ENCODE measurements at regions not wholly inside any gene's neighbourhood (a gene's known extent, or its start where the extent isn't known, plus 50 kb on each side); places are given as distances from the start of the nearest gene placed in this dataset.

- Histone ChIP-seq H3K23me2 (ENCODE audit: insufficient read length, low read depth, low read length, poor library complexity, severe bottlenecking) (no peaks in the 10 kb centered on the region), H3K14ac (ENCODE audit: insufficient read depth, low read length) (no peak overlapping the region), H3K9me3 (ENCODE audit: control insufficient read depth, low read depth, low read length) (no peaks in the 10 kb centered on the region), H3K4ac (ENCODE audit: low read depth, low read length) (no peak overlapping the region), H3T11ph (ENCODE audit: low read length) (no peak overlapping the region), H2AFZ (ENCODE audit: low read length) (no peak overlapping the region), H2AK5ac (ENCODE audit: insufficient read length, low read length) (no peak overlapping the region), H3K79me2 (ENCODE audit: insufficient read depth, low read length) (no peaks in the 10 kb centered on the region), H3K79me1 (ENCODE audit: insufficient read depth, low read depth, low read length, poor library complexity, severe bottlenecking) (no peaks in the 10 kb centered on the region), H2BK5ac (ENCODE audit: insufficient read length, low read length) (no peak overlapping the region), H3K4me1 (ENCODE audit: insufficient read depth, low read length) (no peaks in the 10 kb centered on the region), H2BK120ac (ENCODE audit: low read depth, low read length, poor library complexity, severe bottlenecking) (no peak overlapping the region), H3K18ac (ENCODE audit: insufficient read length, low read depth, low read length) (no peak overlapping the region), H2BK12ac (ENCODE audit: insufficient read length, low read depth, low read length) (no peak overlapping the region), H3K4me2 (ENCODE audit: insufficient read depth, insufficient read length, low read length) (no peak overlapping the region), H3K27ac (ENCODE audit: insufficient read length, low read depth, low read length) (no peak overlapping the region), H2BK20ac (ENCODE audit: low read depth, low read length, poor library complexity, severe bottlenecking) (no peak overlapping the region), H3K27me3 (ENCODE audit: insufficient read depth, low read length) (no peaks in the 10 kb centered on the region), H3K9ac (ENCODE audit: extremely low read depth, insufficient read length, low read length) (no peak overlapping the region), H4K20me1 (ENCODE audit: control insufficient read depth, insufficient read depth, insufficient read length) (no peaks in the 10 kb centered on the region), H4K91ac (ENCODE audit: insufficient read length, low read depth, low read length) (no peak overlapping the region), H2BK15ac (ENCODE audit: low read depth, low read length) (no peak overlapping the region), H3K56ac (ENCODE audit: insufficient read length, low read depth, low read length) (no peak overlapping the region), H3K23ac (ENCODE audit: insufficient read length, low read depth, low read length) (no peak overlapping the region), H4K8ac (replicated peaks; ENCODE audit: insufficient read length, low read depth, low read length) (no peak overlapping the region), H4K5ac (ENCODE audit: insufficient read length, low read depth, low read length) (no peak overlapping the region)
- no peak for TF ChIP-seq CTCF (conservative IDR thresholded peaks at IDR 0.05)
- H3K36me3 Mint-ChIP-seq (ENCODE audit: insufficient read depth in 1 of 3, low read depth in 3 of 3), result peaks cover 0 to 14% (median 7%) of the 10 kb centered on the region in 3 experiments; a peak in 3 of 7 replicates
- no peaks in the 10 kb centered on the region; the same call in 1 of the 2 replicates for H3K27me3 Mint-ChIP-seq (ENCODE audit: low read depth)
- H3K27ac Mint-ChIP-seq, result no peak overlapping the region
- DNase-seq, result no peak
- WGBS (ENCODE audit: extremely low coverage, insufficient read length, low lambda C conversion rate), result no CpG with 5 or more reads among the region's 1 CpG
- H3K9me3 Mint-ChIP-seq, result peaks cover 16 to 18% of the 10 kb centered on the region in 2 experiments
- peaks cover 0 to 3% of the 10 kb centered on the region in 2 experiments; a peak in 1 of 4 replicates for H3K4me1 Mint-ChIP-seq
- H3K4me3 Mint-ChIP-seq, result no peak overlapping the region
Measured at GRCh38 chr18:24762511-24762910, 302.1 kb downstream of the HRH4 start.
